Pulmonary artery endothelial cell (primary cell): ENCODE measurements at regions not wholly inside any gene's neighbourhood (a gene's known extent, or its start where the extent isn't known, plus 50 kb on each side); places are given as distances from the start of the nearest gene placed in this dataset.

ENCODE experiments used
- DNase-seq: peaks from one replicate; pipeline ENCODE4 v3.0.0-alpha.2; 2011; ENCODE audit warnings: low read depth, low spot score

DNA sequence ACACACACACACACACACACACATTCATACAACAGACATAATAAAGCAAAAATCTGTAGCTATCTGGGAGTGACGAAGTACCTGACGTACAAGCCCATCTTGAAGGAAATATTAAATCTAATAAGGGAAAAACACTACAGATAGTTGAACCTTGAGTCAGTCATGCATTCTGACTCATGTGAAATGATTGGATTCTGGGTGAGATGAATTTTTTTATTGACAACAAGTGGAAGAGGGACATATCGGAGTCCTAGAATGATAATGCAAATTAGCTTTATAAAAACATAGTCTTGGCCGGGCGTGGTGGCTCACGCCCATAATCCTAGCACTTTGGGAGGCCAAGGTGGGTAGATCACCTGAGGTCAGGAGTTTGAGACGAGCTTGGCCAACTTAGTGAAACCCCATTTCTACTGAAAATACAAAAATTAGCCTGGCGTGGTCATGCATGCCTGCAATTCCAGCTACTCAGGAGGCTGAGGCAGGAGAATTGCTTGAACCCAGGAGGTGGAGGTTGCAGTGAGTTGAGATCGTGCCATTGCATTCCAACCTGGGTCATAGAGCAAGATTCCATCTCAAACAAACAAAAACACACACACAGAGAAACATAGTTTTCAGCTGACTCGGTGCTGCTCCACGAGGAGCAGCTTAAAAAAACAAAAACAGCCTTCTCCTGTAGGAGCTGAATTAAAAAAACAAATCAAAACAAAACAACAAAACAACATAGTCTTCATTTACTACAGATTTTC lies 154.4 kb upstream of the MKLN1 start:
- DNase-seq, result no peak

DNA sequence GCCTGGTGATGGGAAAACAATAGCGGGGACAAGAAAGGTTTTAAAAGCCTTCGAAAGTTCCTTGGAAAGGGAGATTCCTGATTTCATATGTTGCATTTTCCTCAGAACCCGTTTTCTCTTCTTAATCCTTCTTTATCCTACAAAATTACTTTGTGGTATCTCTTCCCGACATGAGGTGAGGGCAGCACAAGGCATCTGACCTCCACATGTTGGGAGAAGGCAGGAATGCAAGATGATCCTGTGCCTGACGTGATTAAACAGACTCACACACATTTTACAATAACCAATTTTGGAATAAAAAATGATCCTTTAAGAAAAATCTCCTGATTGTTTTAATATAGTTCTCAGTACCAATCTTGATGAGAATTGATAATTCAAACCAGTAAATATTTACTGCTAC lies 153.3 kb upstream of the MKLN1 start:
- no peak for DNase-seq

DNA sequence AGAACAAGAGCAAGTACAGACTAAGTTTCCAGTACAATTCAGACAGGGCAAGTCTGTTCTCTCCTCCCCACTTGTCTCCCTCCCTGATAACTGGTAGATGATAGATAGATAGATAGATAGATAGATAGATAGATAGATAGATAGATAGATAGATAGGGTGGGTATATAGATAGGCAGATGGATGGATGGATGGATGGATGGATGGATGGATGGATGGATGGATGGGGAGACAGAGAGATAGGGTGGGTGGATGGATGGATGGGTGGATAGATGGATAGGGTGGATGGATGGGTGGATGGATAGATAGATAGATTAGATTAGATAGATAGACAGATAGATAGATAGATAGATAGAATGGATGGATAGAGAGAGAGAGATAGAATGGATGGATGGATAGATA lies 152.8 kb upstream of the MKLN1 start:
- no peak for DNase-seq

DNA sequence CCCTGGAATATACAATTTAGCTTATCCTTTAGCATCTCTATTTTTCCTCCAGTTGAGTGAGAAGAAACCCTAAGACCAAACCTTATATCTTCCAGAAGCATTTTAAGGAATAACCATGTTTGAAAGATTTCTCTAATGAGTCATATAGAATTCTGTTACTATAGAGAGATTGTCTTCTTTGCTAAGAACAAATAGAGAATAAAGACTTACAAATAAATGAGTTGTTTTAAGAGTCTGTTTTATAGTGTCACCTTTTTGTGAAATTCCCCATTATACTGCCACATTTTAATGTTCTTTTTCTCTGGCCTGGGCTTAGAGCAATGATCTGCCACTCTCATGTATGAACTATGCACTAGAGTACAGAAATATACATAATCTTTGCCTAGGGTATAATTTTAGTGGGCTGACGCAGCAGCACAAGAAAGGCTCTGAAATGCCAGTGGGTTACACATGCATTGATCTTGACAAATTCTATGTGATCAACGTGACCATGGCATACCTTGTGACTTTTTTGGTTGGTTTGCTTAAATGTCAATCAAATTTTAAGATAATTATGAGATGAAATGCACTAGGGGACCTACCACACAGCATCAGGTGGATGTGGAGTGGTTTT lies 145.1 kb upstream of the MKLN1 start:
- no peak for DNase-seq

DNA sequence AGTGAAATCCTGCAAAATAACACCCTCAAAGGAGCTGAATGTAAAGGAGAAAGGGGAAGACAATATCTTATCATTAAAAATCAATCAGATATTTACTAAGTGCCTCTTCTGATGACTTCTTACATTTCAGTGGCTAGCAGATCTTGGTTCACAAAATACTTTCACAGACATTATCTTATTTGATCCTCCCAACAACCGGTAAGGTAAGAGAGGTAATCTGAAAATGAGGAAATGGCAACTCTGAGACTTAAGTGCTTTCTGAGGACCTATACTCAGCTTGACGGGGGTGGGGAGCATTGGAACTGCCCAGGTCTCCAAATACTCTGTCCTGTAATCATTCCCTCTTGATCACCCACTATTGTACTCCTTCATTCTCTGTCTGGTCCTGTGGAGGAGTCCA lies 144.6 kb upstream of the MKLN1 start:
- no peak for DNase-seq

DNA sequence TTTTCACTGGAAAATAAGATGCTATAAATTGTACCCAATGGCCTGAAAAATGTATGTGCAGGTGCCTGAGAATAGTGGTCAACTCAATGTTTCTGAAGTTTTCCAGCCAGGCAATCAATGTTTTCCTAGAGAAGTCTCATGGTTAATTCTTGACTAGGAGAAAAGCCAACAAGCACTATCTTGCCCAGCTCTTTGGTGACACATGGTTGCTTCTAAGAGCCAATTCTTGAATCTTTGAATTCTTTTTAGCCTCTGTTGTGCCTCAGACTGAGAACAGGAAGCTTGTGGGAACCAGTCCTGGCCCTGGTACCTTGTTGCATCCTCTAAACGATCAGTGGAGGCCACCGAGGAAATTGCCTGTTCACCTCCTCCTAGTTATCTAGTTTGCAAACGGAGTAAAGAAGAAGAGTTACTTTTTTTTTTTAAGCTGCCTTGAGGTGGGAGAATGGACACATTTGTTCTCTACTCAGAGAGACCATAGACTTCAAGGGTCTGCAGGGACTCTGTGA lies 144.0 kb upstream of the MKLN1 start:
- DNase-seq, result no peak

DNA sequence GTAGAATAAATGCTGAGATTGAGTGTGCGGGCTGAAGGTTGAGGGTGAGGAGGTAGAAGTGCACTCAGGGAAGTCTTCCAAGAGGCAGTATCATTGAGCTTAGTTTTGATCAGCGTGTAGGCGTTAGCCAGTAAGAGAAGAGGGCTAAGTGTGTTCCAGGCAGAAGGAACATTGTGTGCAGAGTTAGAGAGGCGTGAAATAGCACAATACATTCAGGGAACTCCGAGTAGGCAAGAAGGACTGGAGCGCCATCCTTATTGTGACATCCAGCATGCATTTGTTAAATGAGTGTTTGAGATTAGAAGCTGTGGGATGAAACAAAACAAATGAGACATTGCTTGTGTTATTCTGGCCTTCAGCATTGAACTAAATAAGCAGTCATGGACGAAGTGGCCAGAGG lies 140.9 kb upstream of the MKLN1 start:
- DNase-seq, result no peak

DNA sequence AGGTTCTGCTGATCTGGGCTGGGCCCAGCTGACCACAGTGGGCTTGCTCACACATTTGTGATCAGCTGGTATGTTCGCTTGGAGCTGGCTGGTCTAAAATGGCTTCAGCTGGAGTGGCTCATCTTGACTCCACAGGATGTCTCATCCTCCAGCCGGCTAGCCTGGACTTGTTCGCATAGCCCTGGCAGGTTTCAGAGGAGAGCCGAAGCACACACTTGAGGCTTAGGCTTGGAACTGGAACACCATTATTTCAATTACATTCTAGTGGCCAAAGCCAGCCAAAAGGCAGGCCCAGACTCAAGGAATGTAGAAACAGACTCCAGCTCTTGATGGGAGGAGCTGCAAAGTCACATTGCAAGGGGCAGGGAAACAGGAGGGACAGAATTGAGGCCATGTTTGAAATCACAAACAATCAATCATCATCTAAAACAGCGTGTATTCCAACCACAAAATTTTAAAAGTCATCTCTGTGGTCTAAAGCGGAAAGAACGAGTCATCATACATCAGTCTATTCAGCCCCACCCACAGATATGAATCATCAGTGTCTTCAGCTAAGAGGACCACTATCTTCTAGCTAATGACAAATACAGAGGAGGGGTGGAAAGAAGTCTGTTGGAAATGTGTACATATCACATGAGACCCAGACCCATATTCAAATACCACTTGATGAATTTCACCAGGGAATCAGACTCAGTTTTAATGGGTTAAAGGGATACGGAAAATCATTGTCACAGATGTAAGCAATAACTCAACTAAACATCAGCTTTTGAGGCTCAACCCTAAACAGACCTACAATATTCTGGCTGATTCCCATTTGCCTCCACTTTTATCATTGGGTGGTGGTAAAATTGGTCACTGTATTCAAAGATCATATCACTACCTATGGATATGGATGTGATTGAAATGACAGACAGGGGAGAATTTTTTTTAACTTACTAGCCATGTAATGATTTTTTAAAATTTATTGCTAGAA lies 139.0 kb upstream of the MKLN1 start:
- no peak for DNase-seq

DNA sequence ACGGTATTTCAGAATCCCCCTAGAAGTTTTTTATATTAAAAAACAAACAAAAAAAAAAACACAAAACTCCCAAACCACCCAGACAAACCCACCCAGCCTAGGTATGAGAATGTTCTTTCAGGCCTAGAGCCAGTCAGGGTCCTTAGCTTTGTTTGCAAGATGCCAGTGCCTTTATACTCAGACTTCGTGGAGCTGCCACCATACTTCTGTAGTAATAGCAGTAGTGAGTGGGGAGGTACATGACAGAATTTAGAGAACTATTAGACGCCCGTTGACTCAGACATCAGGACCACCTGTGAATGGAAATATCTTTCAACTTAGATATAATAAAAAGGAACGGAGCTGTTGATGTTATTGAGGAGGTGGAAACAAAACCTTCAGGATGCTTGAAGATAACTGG lies 138.2 kb upstream of the MKLN1 start:
- no peak for DNase-seq

DNA sequence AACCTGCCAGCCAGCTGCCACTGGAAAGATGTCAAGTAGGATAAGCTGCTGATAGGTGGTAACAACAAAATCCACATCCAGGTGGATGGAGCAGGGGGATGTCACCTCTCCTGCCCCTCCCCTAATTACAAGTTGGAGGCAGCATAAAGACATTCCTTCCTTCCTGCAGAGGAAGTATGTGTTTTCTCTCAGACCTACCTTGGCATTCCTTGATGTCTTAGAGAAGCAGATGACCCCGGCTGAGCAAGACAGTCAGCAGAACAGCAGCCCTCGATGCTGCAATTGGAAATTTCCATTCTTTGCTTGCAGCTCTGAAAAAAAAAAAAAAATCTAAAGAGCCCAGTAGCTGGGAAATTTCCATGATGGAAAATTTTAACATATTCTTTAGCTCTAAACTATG lies 137.5 kb upstream of the MKLN1 start:
- no peak for DNase-seq

DNA sequence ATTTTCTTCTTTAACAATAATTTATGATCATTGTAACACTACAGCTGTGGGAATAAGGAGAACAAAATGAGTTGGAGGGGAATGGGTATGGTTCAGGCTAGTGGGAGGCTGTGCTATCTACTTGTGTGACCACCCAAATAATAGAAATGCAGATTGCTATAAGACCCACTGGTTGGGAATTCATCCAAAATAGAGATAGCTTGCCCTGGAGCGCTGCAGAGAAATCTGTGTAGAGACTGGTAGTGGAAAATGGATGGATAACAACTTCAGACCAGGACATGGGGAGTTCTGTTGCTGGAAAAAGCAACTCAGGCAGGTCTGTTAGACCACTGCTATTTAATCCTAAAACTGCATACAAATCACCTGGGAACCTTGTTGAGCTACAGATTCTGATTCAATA lies 137.1 kb upstream of the MKLN1 start:
- DNase-seq, result no peak

DNA sequence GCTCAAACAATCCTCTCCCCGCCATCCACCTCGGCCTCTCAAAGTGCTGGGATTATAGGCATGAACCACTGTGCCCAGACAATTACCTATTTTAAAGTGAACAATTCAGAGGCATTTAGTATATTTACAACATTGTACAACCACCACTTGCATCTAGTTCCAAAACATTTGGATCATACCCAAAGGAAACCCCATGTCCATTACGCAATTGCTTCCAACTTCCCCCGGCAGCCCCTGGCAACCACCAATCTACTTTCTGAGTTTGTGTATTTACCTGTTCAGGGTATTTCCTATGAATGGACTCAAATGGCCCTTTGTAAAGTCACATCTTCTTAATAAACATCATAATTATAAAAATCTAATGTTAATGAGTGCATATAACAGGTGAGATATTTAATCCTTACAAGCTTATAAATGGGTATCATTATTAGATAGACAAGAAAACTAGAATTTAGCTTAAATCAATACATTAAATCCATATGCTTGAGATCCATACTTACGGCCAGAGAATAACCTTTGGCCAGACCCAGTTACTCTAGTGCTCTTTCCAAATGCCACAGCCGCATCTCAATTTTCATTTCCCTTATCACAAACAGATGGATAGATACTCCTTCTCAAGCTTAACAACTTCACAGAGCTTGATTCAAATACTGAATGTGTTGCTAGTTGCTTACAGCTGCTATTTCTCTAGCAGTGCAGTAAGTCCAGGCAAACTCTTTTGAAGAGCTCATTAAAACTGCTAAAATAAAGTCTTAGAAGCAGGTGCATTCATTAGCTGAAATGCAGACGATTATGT lies 133.4 kb upstream of the MKLN1 start:
- DNase-seq, result no peak

DNA sequence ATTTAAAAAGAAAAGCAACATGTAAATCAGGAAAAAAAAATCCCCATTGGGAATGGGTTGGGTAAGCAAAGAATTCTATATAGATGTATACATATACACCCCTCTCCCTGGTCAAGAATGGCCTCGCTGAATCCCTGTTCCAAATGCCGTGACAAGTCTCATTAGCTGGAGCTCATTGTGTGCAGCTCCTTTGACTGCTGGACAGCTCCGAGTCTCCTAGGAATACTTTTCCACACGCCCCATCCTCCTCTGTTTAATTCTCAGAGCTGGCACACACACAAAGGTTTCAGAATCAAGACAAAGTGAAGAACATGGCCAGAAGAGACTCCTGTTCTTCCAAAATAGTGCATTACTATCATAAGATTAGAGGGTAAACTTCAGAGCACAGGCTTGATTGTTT lies 130.9 kb upstream of the MKLN1 start:
- DNase-seq, result no peak

DNA sequence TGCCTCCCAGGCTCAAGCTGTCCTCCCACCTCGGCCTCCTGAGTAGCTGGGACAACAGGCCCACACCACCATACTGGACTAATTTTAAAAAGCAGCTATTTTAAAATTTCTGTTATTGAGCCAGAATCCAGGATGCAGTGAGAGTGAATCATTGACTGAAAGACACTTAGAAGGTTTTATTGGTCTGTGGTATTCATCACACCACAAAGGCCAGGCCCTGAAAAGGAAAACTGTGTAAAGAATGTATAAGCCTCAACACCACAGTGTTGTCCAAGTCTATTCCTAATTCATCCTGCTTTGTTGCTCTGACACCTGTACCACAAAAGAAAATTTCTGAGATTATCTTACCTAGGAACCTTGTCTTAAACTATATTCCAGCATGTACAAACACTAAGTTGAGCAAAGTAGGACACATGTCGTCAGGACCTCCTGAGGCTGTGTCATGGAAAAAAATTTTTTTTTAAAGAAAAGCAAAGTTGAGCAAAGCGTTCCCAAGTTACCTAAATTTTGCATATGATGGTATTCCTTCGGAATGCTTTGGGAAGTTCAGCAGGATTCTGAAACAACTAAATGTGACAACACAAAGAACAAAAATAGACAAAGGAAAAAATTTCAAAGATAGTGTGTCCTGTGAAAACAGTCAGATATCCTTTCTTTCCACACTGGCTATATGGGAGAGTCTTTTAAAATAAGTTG lies 129.6 kb upstream of the MKLN1 start:
- no peak for DNase-seq

DNA sequence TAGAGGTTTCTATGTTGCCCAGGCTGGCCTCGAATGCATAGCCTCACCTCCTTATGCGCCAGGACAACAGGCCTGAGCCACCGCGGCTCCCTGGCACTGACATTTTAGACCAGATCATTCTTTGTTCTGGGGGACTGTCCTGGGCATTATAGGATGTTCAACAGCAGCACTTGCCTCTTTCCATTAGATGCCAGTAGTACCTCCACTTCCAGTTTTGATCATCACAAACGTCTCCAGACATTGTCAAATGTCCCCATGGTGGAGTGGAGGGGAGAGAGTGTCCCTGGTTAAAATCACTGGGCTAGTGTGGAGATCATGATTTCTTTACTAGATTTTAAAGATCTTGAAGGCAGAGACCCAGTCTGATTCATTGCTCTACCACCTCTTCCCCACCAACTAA lies 125.2 kb upstream of the MKLN1 start:
- no peak for DNase-seq

DNA sequence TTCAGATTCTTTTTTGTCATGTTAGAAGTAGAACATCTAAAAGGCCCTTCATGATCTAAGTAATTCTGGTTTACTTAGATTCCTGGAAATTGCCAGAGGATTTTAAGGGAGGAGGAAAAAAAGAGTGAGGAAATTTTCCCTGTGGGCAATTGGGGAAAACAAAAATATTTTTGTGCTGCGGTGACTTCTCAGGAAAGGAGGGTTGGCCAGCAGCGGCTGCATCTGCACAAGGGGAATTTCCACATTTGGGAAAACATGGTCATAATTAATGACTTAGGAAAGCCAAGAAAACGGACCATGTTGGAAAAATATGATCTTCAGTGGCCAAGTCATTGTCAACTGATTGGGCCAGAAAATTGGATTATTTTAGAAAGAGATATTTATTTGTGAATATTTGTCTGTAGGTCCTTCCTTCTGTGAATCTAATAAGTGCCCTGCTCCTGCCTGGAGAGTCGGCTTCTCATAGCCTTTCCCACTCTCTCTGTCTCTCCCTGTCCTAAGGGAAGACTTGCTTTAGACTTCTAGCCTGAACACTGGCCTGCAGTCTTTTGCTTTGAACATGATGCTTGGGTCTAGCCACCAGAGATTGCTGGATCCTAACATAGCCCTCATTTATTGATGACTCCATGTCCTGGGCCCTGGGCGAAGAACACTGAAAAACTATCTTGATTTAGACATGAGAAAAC lies 124.2 kb upstream of the MKLN1 start:
- no peak for DNase-seq

DNA sequence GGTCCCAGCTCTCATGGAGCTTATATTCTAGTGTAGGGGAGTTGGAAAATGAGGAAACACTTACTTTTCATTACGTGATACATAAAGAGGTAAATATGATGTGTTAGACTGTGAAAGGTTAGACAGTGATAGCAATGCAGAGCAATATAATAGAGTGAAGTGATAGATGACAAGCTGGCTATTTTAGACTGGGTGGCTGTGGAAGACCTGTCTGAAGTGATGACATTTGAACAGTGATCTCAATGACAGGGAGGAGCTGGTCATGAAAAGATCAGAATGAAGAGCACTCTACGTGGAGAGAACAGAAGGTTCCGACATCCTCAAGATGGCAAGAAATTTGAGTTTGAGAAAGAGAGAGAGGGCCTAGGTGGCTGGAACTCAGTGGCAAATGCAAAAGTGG lies 118.9 kb upstream of the MKLN1 start:
- no peak for DNase-seq

DNA sequence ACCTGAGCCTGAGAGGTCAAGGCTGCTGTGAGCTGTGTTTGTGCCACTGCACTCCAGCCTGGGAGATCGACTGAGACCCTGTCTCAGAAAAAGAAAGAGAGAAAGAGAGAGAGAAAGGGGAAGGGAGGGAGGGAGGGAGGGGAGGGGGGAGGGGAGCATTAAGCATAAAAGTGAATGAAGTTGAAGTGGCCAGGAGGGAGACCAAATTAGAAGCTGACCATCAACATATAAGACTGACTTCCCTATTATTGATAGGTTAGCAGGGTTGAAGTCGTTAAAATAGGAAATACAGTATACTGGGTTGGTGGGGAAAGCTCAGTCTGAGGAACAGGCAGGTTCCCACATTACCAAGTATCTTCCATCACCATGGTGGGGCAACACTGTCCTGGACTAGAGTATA lies 117.1 kb upstream of the MKLN1 start:
- DNase-seq, result no peak

DNA sequence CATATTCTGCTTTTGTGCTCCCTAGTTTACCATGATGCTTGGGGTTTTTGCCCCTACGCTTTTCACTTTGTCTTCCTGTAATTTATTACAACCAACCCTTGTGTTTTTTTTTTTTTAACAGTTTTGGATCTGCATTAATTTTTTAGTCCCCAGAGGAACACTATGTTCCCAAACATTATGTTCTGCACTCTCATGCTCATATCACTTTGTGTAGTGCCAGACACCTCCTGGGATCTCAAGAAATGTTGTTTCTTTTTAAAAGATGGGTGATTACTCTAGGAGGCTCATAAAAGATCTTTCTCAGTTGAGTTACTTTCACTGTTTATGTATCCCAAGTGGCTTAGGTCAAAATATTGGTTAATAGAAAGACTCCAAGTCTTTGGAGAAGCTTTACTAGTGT lies 116.2 kb upstream of the MKLN1 start:
- no peak for DNase-seq

DNA sequence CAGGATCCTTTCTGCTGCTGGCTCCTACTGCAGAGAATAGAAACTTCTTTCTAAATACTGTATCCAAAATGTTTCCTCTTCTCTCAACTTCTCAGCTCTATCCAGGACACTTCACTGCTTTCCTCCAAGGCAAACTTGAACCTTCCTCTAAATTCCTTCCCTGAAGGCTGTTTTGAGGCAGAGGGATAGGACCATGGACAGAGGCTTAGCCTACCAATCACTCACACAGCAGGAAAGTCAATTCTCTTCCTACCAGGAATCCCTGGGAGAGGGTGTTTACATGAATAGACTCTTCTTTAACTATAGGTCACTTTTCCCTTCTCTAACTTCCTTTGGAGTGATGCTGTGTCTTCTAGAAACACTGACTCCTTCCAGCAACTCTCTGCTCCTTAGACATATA lies 115.6 kb upstream of the MKLN1 start:
- DNase-seq, result no peak
